Uterus (tissue), 3 donors: ENCODE measurements at regions not wholly inside any gene's neighbourhood (a gene's known extent, or its start where the extent isn't known, plus 50 kb on each side); places are given as distances from the start of the nearest gene placed in this dataset.

Experiments used
- DNase-seq, 2 donors: peaks; one replicate each; pipeline ENCODE4 v3.0.0-alpha.2; 2019 to 2020
- H3K27ac ChIP-seq, 2 donors: fragments of 200-600 bp; sonication (generic); 1 replicate in 1 of 2; 2 replicates in 1 of 2; pipeline ENCODE4 v1.5.1; 2016 to 2018
- H3K27me3 ChIP-seq, 2 donors: fragments of 200-600 bp; sonication (generic); one replicate each; pipeline ENCODE4 v1.5.1; 2018 to 2019; ENCODE audit warnings: control low read depth in 1 of 2
- H3K36me3 ChIP-seq, 2 donors: fragments of 200-600 bp; sonication (generic); one replicate each; pipeline ENCODE4 v1.5.1; 2019; ENCODE audit warnings: control low read depth in 1 of 2
- H3K4me1 ChIP-seq, 2 donors: fragments of 200-600 bp; sonication (generic); one replicate each; pipeline ENCODE4 v1.5.1; 2018 to 2019; ENCODE audit warnings: control low read depth in 1 of 2
- H3K4me3 ChIP-seq, 2 donors: fragments of 200-600 bp; sonication (generic); 1 replicate in 1 of 2; 2 replicates in 1 of 2; pipeline ENCODE4 v1.5.1; 2018 to 2019; ENCODE audit warnings: mild to moderate bottlenecking in 1 of 2
- H3K9me3 ChIP-seq, 2 donors: fragments of 200-600 bp; sonication (generic); one replicate each; pipeline ENCODE4 v1.5.1; 2019; ENCODE audit warnings: control low read depth in 1 of 2
- CTCF ChIP-seq, 4 experiments: fragments of 200-600 bp in 2 of 4; fragments of 450-650 bp in 2 of 4; sonication (generic) in 2 of 4; IDR thresholded peaks; one replicate each; pipeline ENCODE4 v1.5.1; 2016 to 2019; ENCODE audit warnings: antibody characterized with exemption in 4 of 4, mild to moderate bottlenecking in 2 of 4, moderate library complexity in 1 of 4
- POLR2A ChIP-seq, 2 donors: fragments of 450-650 bp; IDR thresholded peaks; one replicate each; pipeline ENCODE4 v1.6.1; 2016; ENCODE audit warnings: antibody characterized with exemption in 2 of 2, mild to moderate bottlenecking in 1 of 2, moderate library complexity in 1 of 2
- intact Hi-C: fragments of 100-400 bp; cut with DNase I; formaldehyde crosslinking; loops from one replicate; pipeline ENCODE4 v1.15.1; 2023; ENCODE audit warnings: low total_unique reads
- donor health status: DM: yes; HTN: yes; CAD: no.

- DNase-seq, result no peak
- intact Hi-C loops, result no loop called here
- H3K27ac ChIP-seq, result no peak overlapping the region
- no peaks in the 10 kb centered on the region for H3K4me1 ChIP-seq
- H3K4me3 ChIP-seq, result no peak overlapping the region
- no peaks in the 10 kb centered on the region for H3K9me3 ChIP-seq
- no peaks in the 10 kb centered on the region for H3K27me3 ChIP-seq
- TF ChIP-seq POLR2A (IDR thresholded peaks at IDR 0.05), result no peak
- TF ChIP-seq CTCF (IDR thresholded peaks at IDR 0.05), result no peak
- H3K36me3 ChIP-seq, result no peaks in the 10 kb centered on the region
These were observed 228.8 kb upstream of the KAZN start for GRCh38 chr1:14369526-14370213.

- H3K27me3 ChIP-seq, result no peaks in the 10 kb centered on the region
- no peaks in the 10 kb centered on the region for H3K9me3 ChIP-seq
- intact Hi-C loops, result no loop called here
- H3K27ac ChIP-seq, result no peak overlapping the region
- no peak for TF ChIP-seq CTCF (IDR thresholded peaks at IDR 0.05)
- no peak for TF ChIP-seq POLR2A (IDR thresholded peaks at IDR 0.05)
- H3K4me1 ChIP-seq, result no peaks in the 10 kb centered on the region
- H3K4me3 ChIP-seq, result no peak overlapping the region
- H3K36me3 ChIP-seq, result no peaks in the 10 kb centered on the region
- DNase-seq, result no peak
These were observed 226.6 kb upstream of the KAZN start for GRCh38 chr1:14371771-14372497.

GRCh38 chr1:14372526-14372925 is 226.0 kb upstream of the KAZN start:
- no peaks in the 10 kb centered on the region for H3K4me1 ChIP-seq
- DNase-seq, result no peak
- no peak overlapping the region for H3K27ac ChIP-seq
- no peaks in the 10 kb centered on the region for H3K9me3 ChIP-seq
- TF ChIP-seq CTCF (IDR thresholded peaks at IDR 0.05), result no peak
- no peak for TF ChIP-seq POLR2A (IDR thresholded peaks at IDR 0.05)
- H3K36me3 ChIP-seq, result no peaks in the 10 kb centered on the region
- intact Hi-C loops, result no loop called here
- H3K27me3 ChIP-seq, result no peaks in the 10 kb centered on the region
- H3K4me3 ChIP-seq, result no peak overlapping the region

- no peak overlapping the region for H3K4me3 ChIP-seq
- TF ChIP-seq POLR2A (IDR thresholded peaks at IDR 0.05), result no peak
- TF ChIP-seq CTCF (IDR thresholded peaks at IDR 0.05), result no peak
- DNase-seq, result no peak
- H3K27me3 ChIP-seq, result no peaks in the 10 kb centered on the region
- H3K9me3 ChIP-seq, result no peaks in the 10 kb centered on the region
- no peak overlapping the region for H3K27ac ChIP-seq
- no peaks in the 10 kb centered on the region for H3K4me1 ChIP-seq
- H3K36me3 ChIP-seq, result no peaks in the 10 kb centered on the region
- intact Hi-C loops, result no loop called here
These were observed 225.3 kb upstream of the KAZN start for GRCh38 chr1:14373081-14373758.

GRCh38 chr1:14375226-14375625 is 223.3 kb upstream of the KAZN start:
- Histone ChIP-seq H3K27me3 (no peaks in the 10 kb centered on the region), H3K4me3 (no peak overlapping the region), H3K36me3 (no peaks in the 10 kb centered on the region), H3K4me1 (no peaks in the 10 kb centered on the region), H3K27ac (no peak overlapping the region), H3K9me3 (peaks cover 0 to 6% of the 10 kb centered on the region in 2 donors)
- no peak for DNase-seq
- no peak for TF ChIP-seq CTCF (IDR thresholded peaks at IDR 0.05)
- no peak for TF ChIP-seq POLR2A (IDR thresholded peaks at IDR 0.05)
- intact Hi-C loops, result no loop called here
